Type B pancreatic cell (in vitro differentiated cells): ENCODE measurements at regions not wholly inside any gene's neighbourhood (a gene's known extent, or its start where the extent isn't known, plus 50 kb on each side); places are given as distances from the start of the nearest gene placed in this dataset.

ENCODE experiments used
- DNase-seq: peaks from one replicate; pipeline ENCODE4 v3.0.0; 2021; ENCODE audit warnings: mixed read lengths; ENCODE audit not compliant: unreplicated experiment; ENCODE audit errors: extremely low spot score
- H3K27ac Mint-ChIP-seq: 2 replicates; pipeline ENCODE4 v1.8.0; 2021; ENCODE audit warnings: mild to moderate bottlenecking, mixed read lengths
- H3K27me3 Mint-ChIP-seq: 2 replicates; pipeline ENCODE4 v1.8.0; 2021; ENCODE audit warnings: mixed read lengths
- H3K36me3 Mint-ChIP-seq: 2 replicates; pipeline ENCODE4 v1.8.0; 2021; ENCODE audit warnings: mixed read lengths
- H3K4me1 Mint-ChIP-seq: one replicate; pipeline ENCODE4 v1.8.0; 2021; ENCODE audit warnings: mixed read lengths; ENCODE audit not compliant: unreplicated experiment
- H3K4me3 Mint-ChIP-seq: 2 replicates; pipeline ENCODE4 v1.8.0; 2021; ENCODE audit warnings: mild to moderate bottlenecking, mixed read lengths
- H3K9me3 Mint-ChIP-seq: 2 replicates; pipeline ENCODE4 v1.8.0; 2021; ENCODE audit warnings: mixed read lengths
- TF ChIP-seq, protein P1 (sequence below): fragments of 200-600 bp; sonication (generic); conservative IDR thresholded peaks from 2 replicates; pipeline ENCODE4 v1.5.0; 2021; ENCODE audit warnings: antibody characterized with exemption, mild to moderate bottlenecking

DNA sequence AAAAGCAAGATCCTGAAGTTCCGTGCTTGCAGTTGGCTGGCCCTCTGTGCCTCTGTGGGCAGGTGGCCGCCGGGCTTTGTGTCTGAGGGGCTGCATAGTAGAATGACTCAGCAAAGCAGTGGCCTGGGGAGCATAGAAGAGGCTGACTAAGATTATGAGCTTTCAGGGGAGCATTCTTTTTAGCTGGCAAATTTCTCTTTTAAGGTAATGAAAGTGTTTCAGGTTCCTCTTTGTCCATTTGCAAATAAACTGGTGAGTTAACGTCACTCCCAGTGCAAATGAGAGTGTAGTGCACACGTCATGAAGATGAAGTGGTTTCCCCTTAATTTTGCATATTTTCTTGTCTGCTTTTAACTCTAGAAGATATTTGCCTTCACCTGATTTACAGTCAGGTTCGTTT is 98.6 kb downstream of the BCL2L11 start:
- Mint-ChIP-seq H3K27me3 (no peaks in the 10 kb centered on the region), H3K9me3 (peaks cover 17% of the 10 kb centered on the region), H3K4me3 (peak overlapping the region; percentile 20), H3K27ac (no peak overlapping the region), H3K36me3 (peaks cover 6% of the 10 kb centered on the region), H3K4me1 (peaks cover 7% of the 10 kb centered on the region)
- no peak for DNase-seq
- TF ChIP-seq, protein P1, sequence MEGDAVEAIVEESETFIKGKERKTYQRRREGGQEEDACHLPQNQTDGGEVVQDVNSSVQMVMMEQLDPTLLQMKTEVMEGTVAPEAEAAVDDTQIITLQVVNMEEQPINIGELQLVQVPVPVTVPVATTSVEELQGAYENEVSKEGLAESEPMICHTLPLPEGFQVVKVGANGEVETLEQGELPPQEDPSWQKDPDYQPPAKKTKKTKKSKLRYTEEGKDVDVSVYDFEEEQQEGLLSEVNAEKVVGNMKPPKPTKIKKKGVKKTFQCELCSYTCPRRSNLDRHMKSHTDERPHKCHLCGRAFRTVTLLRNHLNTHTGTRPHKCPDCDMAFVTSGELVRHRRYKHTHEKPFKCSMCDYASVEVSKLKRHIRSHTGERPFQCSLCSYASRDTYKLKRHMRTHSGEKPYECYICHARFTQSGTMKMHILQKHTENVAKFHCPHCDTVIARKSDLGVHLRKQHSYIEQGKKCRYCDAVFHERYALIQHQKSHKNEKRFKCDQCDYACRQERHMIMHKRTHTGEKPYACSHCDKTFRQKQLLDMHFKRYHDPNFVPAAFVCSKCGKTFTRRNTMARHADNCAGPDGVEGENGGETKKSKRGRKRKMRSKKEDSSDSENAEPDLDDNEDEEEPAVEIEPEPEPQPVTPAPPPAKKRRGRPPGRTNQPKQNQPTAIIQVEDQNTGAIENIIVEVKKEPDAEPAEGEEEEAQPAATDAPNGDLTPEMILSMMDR, result no peak

DNA sequence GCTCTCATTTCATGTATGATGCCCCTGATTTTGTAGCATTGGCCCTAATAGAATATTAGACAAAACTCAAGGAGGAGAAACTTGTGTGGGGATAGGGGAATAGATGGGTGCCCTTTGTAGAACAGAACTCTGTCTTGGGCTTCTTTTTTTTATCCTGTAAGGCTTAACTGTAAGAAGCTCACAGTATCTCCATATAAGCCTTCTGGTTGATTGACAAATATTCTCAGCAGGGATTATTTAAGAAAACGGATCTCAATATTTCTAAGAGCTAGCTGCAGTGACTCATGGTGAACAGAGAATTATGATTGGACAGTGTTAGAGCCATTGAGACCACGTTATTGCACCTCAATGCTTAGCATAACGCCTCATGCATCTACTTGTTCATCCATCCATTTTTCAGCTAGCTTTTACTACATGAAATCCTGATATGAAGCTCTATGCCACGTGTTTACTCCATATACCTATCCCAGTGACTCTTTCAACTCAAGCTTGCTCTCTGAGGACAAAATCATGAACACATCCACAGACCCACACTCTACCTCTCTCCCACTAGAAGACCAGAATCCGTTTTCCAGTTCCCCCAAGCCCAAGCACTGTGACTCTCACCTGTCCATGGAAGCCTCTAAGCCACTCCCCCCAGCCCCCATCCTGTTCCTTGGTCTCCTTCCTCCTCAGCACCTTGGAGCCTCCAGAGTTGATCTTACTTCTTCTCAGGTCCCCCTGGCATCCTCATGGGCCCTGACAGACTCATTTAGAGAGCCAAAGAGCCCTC is 99.2 kb downstream of the BCL2L11 start:
- H3K4me3 Mint-ChIP-seq, result no peak overlapping the region
- DNase-seq, result no peak
- peaks cover 7% of the 10 kb centered on the region for H3K4me1 Mint-ChIP-seq
- peaks cover 11% of the 10 kb centered on the region for H3K9me3 Mint-ChIP-seq
- H3K36me3 Mint-ChIP-seq, result peaks cover 6% of the 10 kb centered on the region
- H3K27me3 Mint-ChIP-seq, result no peaks in the 10 kb centered on the region
- TF ChIP-seq, protein P1, result no peak
- H3K27ac Mint-ChIP-seq, result no peak overlapping the region

DNA sequence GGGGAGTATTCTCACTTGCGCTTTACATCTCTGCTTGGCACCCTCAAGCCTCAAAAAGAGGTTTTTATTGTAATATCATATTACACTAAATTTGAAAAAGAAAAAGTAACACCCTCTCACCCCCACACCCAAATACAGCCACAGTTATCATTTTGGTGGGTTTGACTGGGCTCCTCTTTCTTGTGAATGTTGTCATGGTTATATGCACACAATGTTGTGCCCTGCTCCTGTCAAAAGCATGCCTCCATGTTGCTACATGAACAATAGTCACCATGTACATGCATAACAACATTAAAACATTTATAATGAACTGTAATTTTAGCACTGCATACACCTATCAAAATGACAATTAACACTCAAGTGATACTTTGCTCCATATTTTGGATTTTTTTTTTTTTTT is 100.2 kb downstream of the BCL2L11 start:
- TF ChIP-seq, protein P1, result no peak
- DNase-seq, result no peak
- H3K36me3 Mint-ChIP-seq, result peaks cover 6% of the 10 kb centered on the region

DNA sequence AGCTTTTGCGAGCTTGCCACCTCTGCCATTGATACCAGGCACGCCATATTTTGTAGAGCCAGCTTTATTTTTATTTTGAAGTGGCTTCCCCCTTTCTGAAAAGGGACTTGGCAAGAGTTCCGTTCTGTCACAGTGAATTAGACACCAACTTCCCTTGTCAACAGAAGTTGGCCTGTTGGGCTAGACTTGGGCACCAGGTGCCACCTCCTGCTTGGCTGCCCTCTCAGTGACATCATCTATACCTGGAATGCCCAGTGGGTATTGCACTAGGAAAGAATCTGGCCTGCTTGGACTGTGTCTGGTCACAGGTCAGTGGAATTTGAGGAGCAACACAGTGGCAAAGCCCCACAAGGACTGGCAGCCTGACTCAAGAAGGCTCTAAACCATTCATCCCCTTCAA is 101.0 kb downstream of the BCL2L11 start:
- peaks cover 6% of the 10 kb centered on the region for H3K36me3 Mint-ChIP-seq
- H3K9me3 Mint-ChIP-seq, result peaks cover 17% of the 10 kb centered on the region
- H3K27me3 Mint-ChIP-seq, result no peaks in the 10 kb centered on the region
- H3K4me1 Mint-ChIP-seq, result peaks cover 11% of the 10 kb centered on the region
- DNase-seq, result no peak
- TF ChIP-seq, protein P1, result no peak
- no peak overlapping the region for H3K27ac Mint-ChIP-seq
- no peak overlapping the region for H3K4me3 Mint-ChIP-seq

More for the DNA sequence above, 100.2 kb downstream of the BCL2L11 start:
- Mint-ChIP-seq H3K27me3 (no peaks in the 10 kb centered on the region), H3K4me1 (peaks cover 10% of the 10 kb centered on the region), H3K4me3 (no peak overlapping the region), H3K27ac (no peak overlapping the region), H3K9me3 (peaks cover 16% of the 10 kb centered on the region)

DNA sequence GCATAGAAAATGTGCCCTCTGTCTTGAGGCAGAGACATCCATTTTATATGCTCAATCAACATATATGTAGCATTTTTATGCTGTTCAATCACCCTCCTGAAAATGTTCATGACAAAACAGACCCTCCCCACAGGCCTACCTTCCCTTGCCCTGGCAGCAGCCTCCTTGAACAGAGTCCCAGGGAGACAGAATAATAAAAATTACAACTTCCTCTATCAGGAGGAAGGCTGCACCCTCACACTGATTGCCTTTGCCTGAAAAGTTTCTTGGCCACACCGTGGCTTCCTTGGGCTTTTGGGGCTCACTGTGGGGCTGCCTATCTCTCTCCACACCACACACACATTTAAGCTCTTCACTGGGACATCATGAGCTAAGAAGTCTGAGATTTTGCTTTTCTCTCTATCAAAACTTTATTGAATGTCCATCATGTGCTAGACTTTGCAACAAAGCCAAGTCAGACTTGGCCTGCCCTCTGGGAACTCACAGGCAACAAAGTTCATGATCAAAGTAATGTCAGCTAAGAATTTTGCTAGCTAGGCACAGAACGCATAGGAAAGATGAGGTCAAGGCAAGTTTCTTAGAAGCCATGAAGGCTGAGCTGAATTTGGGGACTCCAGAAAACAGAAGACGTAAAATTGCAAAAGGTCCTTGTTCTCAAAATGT is 101.6 kb downstream of the BCL2L11 start:
- no peak overlapping the region for H3K4me3 Mint-ChIP-seq

More for the DNA sequence above, 101.6 kb downstream of the BCL2L11 start:
- Mint-ChIP-seq H3K9me3 (peaks cover 17% of the 10 kb centered on the region), H3K36me3 (peaks cover 6% of the 10 kb centered on the region), H3K27me3 (no peaks in the 10 kb centered on the region), H3K27ac (no peak overlapping the region), H3K4me1 (peaks cover 15% of the 10 kb centered on the region)
- TF ChIP-seq, protein P1, result no peak
- DNase-seq, result no peak
